HG03066 (cell line): ENCODE measurements at regions not wholly inside any gene's neighbourhood (a gene's known extent, or its start where the extent isn't known, plus 50 kb on each side); places are given as distances from the start of the nearest gene placed in this dataset.

Source experiments
- ATAC-seq: cut with Tn5 transposase; IDR thresholded peaks from one replicate; pipeline ENCODE4 v1.9.1; 2021; ENCODE audit warnings: low read depth; ENCODE audit not compliant: unreplicated experiment

- no peak for ATAC-seq
Measured at GRCh38 chr6:82571455-82571854, 207.8 kb downstream of the TPBG start.

- ATAC-seq, result no peak
Measured at GRCh38 chr6:82573254-82573972, 209.8 kb downstream of the TPBG start.

GRCh38 chr6:82576284-82576683, 212.7 kb downstream of the TPBG start:
- no peak for ATAC-seq

GRCh38 chr6:82584194-82584695, 220.6 kb downstream of the TPBG start:
- no peak for ATAC-seq

- no peak for ATAC-seq
Measured at GRCh38 chr6:82584856-82585255, 221.2 kb downstream of the TPBG start.

- ATAC-seq, result no peak
Measured at GRCh38 chr6:82588020-82588419, 224.4 kb downstream of the TPBG start.

GRCh38 chr6:82588859-82589412, 225.3 kb downstream of the TPBG start:
- no peak for ATAC-seq

- ATAC-seq, result peak; percentile 72
Measured at GRCh38 chr6:82589509-82590206, 226.0 kb downstream of the TPBG start.

- no peak for ATAC-seq
Measured at GRCh38 chr6:82597201-82597600, 233.6 kb downstream of the TPBG start.

- ATAC-seq, result no peak
Measured at GRCh38 chr6:82602776-82603175, 239.2 kb downstream of the TPBG start.

- no peak for ATAC-seq
Measured at GRCh38 chr6:82603871-82604270, 240.3 kb downstream of the TPBG start.

GRCh38 chr6:82607998-82608725, 244.5 kb downstream of the TPBG start:
- ATAC-seq, result no peak

GRCh38 chr6:82608781-82609180, 245.2 kb downstream of the TPBG start:
- no peak for ATAC-seq

GRCh38 chr6:82611751-82612150, 248.1 kb downstream of the TPBG start:
- ATAC-seq, result no peak

GRCh38 chr6:82612475-82613039, 248.9 kb downstream of the TPBG start:
- ATAC-seq, result no peak

- ATAC-seq, result no peak
Measured at GRCh38 chr6:82614518-82614917, 250.9 kb downstream of the TPBG start.

- ATAC-seq, result no peak
Measured at GRCh38 chr6:82616386-82617028, 252.9 kb downstream of the TPBG start.

- no peak for ATAC-seq
Measured at GRCh38 chr6:82617648-82618047, 254.0 kb downstream of the TPBG start.

GRCh38 chr6:82619573-82619972, 256.0 kb downstream of the TPBG start:
- no peak for ATAC-seq

- no peak for ATAC-seq
Measured at GRCh38 chr6:82622461-82622860, 258.8 kb downstream of the TPBG start.
